Glutamatergic neuron (in vitro differentiated cells): ENCODE measurements at regions not wholly inside any gene's neighbourhood (a gene's known extent, or its start where the extent isn't known, plus 50 kb on each side); places are given as distances from the start of the nearest gene placed in this dataset.
"Not testable (repeated sequence)": the region's sequence is repeated elsewhere in the genome, so short reads cannot be mapped to it uniquely, and the experiment has no call there.

Experiments used
- DNase-seq: peaks from one replicate; pipeline ENCODE4 v3.0.0; 2022
- H3K27ac Mint-ChIP-seq: one replicate; pipeline ENCODE4 v1.8.0; 2020; ENCODE audit warnings: mild to moderate bottlenecking, mixed read lengths, inconsistent platforms; ENCODE audit not compliant: unreplicated experiment
- H3K27me3 Mint-ChIP-seq: one replicate; pipeline ENCODE4 v1.8.0; 2020; ENCODE audit warnings: mild to moderate bottlenecking, moderate library complexity, mixed read lengths, inconsistent platforms; ENCODE audit not compliant: unreplicated experiment
- H3K36me3 Mint-ChIP-seq: one replicate; pipeline ENCODE4 v1.8.0; 2020; ENCODE audit warnings: mild to moderate bottlenecking, mixed read lengths, inconsistent platforms; ENCODE audit not compliant: unreplicated experiment
- H3K4me1 Mint-ChIP-seq: one replicate; pipeline ENCODE4 v1.8.0; 2020; ENCODE audit warnings: mild to moderate bottlenecking, low read depth, mixed read lengths, inconsistent platforms; ENCODE audit not compliant: unreplicated experiment
- H3K4me3 Mint-ChIP-seq: one replicate; pipeline ENCODE4 v1.8.0; 2020; ENCODE audit warnings: mild to moderate bottlenecking, mixed read lengths, inconsistent platforms; ENCODE audit not compliant: unreplicated experiment
- H3K9me3 Mint-ChIP-seq: one replicate; pipeline ENCODE4 v1.8.0; 2020; ENCODE audit warnings: mild to moderate bottlenecking, moderate library complexity, mixed read lengths, inconsistent platforms; ENCODE audit not compliant: unreplicated experiment
- TF ChIP-seq, protein P1 (sequence below): fragments of 200-600 bp; sonication (generic); IDR thresholded peaks from one replicate; pipeline ENCODE4 v1.5.0; 2021; ENCODE audit not compliant: partially characterized antibody, unreplicated experiment

DNA sequence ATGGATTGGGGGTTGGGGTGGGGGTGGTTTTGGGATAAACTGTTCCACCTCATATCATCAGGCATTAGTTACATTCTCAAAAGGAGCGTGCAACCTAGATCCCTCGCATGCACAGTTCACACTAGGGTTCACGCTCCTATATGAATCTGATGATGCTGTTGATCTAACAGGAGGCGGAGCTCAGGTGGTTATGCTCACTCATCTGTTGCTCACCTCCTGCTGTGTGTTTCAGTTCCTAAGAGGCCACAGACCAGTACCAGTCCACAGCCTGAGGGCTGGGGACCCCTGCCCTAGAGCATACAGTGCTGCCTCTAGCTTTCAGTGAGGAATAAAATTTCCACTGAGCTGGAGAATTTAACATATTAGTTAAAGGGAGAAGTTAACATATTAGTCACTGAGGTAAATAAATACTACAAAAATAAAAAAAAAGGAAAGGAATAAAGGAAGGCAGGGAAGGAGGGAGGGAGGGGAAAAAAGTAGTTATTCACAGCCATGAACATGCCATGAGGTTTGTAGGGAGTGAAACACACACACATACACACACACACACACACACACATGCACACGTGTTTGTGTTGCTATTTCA lies 612.7 kb upstream of the TBX3 start:
- Mint-ChIP-seq H3K4me3 (no peak overlapping the region), H3K27me3 (no peaks in the 10 kb centered on the region), H3K4me1 (no peaks in the 10 kb centered on the region), H3K27ac (no peak overlapping the region), H3K36me3 (no peaks in the 10 kb centered on the region), H3K9me3 (no peaks in the 10 kb centered on the region)
- no peak for DNase-seq
- TF ChIP-seq, protein P1, sequence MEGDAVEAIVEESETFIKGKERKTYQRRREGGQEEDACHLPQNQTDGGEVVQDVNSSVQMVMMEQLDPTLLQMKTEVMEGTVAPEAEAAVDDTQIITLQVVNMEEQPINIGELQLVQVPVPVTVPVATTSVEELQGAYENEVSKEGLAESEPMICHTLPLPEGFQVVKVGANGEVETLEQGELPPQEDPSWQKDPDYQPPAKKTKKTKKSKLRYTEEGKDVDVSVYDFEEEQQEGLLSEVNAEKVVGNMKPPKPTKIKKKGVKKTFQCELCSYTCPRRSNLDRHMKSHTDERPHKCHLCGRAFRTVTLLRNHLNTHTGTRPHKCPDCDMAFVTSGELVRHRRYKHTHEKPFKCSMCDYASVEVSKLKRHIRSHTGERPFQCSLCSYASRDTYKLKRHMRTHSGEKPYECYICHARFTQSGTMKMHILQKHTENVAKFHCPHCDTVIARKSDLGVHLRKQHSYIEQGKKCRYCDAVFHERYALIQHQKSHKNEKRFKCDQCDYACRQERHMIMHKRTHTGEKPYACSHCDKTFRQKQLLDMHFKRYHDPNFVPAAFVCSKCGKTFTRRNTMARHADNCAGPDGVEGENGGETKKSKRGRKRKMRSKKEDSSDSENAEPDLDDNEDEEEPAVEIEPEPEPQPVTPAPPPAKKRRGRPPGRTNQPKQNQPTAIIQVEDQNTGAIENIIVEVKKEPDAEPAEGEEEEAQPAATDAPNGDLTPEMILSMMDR = no peak

DNA sequence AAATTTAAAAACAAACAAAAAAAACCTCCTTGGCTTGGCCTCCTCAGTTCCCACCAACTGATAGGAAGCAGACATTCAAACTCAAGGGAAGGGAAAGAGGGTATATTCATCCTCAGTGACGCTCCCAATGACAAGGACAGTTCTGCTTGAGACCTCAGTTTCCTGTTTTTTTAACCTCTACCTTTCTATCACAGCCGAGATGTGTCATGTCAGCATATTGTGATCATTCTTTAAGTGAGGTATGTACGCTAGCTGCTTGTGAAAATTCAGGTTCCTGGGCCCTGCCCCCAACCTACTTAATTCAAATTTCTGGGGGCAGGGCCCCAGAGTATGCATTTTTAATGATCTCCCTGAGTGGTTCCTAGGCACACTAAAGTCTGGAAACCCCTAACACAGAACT lies 611.9 kb upstream of the TBX3 start:
- Mint-ChIP-seq H3K27me3 (no peaks in the 10 kb centered on the region), H3K4me3 (no peak overlapping the region), H3K27ac (no peak overlapping the region), H3K36me3 (no peaks in the 10 kb centered on the region), H3K4me1 (no peaks in the 10 kb centered on the region), H3K9me3 (no peaks in the 10 kb centered on the region)
- DNase-seq = no peak
- TF ChIP-seq, protein P1 = no peak

DNA sequence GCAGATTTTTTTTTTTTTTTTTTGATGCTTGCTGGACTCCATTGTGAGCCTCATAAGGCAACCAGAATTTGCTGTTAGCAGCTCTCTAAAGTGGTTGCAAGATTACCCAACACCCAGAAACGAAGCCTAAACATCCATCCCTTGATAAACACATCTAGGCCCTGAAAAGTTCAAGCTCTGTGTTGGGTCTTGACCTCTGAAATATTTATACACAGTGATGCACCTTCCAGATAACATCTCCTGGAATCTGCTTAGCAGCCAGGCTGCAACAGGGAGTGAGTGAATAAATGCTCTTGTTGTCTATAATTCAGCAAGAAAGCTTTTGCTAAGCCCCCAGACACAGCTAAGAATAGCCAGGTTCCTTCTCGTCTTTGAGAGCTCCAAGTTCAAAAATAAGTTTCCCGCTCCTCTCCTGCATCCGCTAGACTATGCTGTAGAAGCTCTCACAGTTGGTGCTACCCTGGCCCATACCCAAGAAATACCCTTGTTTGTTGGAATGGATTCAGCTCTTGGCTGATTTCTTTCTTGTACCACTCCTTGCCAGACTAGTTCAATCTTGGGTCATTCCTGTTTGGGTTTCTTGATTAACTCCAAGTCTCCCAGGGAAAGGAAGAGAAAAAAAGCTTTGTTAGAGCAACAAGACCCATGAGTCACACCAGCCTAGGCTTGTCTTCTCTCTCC lies 610.6 kb upstream of the TBX3 start:
- no peak for DNase-seq
- Mint-ChIP-seq H3K27me3 (no peaks in the 10 kb centered on the region), H3K9me3 (no peaks in the 10 kb centered on the region), H3K4me1 (no peaks in the 10 kb centered on the region), H3K36me3 (no peaks in the 10 kb centered on the region), H3K27ac (no peak overlapping the region), H3K4me3 (no peak overlapping the region)
- TF ChIP-seq, protein P1 = no peak

DNA sequence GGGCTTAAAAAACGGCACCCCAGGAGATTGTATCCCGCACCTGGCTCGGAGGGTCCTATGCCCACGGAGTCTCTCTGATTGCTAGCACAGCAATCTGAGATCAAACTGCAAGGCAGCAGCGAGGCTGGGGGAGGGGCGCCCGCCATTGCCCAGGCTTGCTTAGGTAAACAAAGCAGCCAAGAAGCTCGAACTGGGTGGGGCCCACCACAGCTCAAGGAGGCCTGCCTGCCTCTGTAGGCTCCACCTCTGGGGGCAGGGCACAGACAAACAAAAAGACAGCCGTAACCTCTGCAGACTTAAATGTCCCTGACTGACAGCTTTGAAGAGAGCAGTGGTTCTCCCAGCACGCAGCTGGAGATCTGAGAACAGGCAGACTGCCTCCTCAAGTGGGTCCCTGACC lies 601.5 kb upstream of the TBX3 start:
- H3K36me3 Mint-ChIP-seq, H3K27ac Mint-ChIP-seq, H3K9me3 Mint-ChIP-seq, H3K4me3 Mint-ChIP-seq, H3K4me1 Mint-ChIP-seq, H3K27me3 Mint-ChIP-seq, DNase-seq: not testable (repeated sequence)

DNA sequence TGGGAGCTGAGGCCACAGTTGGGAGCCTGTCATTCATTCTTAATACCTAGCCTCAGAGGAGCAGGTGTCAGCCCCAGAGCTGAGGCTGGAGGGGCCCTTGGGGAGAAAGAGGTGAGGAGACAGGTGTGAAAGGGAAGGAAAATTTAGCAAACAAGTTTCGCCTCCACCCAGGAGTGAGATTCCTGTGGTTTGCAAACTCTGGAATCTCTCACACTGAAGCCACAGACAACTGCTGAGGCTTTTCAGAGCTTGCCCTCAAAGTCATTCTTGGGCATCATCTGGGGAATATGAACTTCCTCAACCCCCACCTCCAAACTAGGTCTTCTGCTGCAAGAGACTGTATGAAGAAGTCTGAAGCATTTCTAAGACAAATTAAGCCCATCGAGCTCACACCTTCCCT lies 589.5 kb upstream of the TBX3 start:
- TF ChIP-seq, protein P1 = no peak
- no peak overlapping the region for H3K27ac Mint-ChIP-seq
- H3K36me3 Mint-ChIP-seq = no peaks in the 10 kb centered on the region
- DNase-seq = no peak
- H3K27me3 Mint-ChIP-seq = no peaks in the 10 kb centered on the region
- no peaks in the 10 kb centered on the region for H3K9me3 Mint-ChIP-seq
- no peaks in the 10 kb centered on the region for H3K4me1 Mint-ChIP-seq
- no peak overlapping the region for H3K4me3 Mint-ChIP-seq
